GM19395 (cell line): ENCODE measurements at regions not wholly inside any gene's neighbourhood (a gene's known extent, or its start where the extent isn't known, plus 50 kb on each side); places are given as distances from the start of the nearest gene placed in this dataset.
"Not testable (repeated sequence)": the region's sequence is repeated elsewhere in the genome, so short reads cannot be mapped to it uniquely, and the experiment has no call there.

ENCODE experiments used
- ATAC-seq: cut with Tn5 transposase; IDR thresholded peaks from one replicate; pipeline ENCODE4 v1.9.1; 2021; ENCODE audit warnings: mild to moderate bottlenecking, moderate library complexity; ENCODE audit not compliant: unreplicated experiment

DNA sequence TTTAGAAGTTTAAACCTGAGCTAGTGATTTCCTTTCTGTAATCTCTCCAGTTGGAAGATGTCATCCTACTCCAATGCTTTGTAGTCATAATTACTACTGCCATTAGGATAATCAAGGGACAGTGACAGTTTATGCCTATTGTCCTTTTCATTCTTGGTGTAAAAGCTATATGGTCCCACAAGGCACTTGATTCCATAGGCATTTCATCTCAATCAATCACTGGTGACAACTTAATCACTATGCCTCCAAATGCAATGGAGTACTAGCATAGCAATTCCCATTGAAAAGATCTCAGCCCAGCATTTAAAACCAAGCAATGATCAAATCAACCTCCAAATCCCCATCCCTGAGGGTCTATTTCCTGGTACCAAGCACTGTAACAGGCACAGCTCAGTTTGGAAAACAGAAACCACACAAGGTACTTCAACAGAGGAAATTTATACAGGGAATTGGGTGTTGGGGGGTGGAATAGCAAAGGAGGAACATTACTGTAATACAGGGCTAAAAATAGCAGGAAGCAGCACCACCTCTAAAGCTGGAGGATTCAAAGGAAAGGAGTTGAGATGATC, 51.0 kb downstream of the FHIP2A start:
- no peak for ATAC-seq

DNA sequence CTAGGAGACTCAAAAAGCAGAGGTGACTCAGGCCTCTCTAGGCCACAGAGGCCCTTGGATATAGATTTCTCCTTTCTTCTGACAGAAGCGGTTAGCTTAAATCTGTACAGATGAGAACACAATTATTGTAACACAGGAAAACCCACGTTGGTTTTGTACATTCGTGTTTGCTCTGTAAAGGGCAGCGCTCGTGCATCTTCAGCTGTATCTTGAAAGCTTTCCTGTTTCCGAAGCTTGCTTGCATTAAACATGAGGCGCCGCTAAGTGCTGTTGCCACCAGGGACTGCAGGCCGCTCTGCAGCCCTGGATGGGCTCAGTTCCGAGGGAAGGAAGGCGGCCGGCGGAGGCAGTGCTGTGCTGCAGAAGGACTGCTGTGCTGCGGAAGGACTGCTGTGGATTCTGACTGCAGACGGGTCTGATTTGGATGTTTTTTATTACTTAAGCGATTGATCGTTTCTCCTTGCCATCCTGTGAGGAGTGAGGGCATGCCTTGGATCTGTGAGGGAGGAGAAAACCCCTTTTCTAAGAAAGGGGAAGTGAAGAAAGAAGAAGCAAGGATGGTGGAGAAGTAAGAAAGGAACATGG, 53.3 kb downstream of the FHIP2A start:
- peak; percentile 54 for ATAC-seq

DNA sequence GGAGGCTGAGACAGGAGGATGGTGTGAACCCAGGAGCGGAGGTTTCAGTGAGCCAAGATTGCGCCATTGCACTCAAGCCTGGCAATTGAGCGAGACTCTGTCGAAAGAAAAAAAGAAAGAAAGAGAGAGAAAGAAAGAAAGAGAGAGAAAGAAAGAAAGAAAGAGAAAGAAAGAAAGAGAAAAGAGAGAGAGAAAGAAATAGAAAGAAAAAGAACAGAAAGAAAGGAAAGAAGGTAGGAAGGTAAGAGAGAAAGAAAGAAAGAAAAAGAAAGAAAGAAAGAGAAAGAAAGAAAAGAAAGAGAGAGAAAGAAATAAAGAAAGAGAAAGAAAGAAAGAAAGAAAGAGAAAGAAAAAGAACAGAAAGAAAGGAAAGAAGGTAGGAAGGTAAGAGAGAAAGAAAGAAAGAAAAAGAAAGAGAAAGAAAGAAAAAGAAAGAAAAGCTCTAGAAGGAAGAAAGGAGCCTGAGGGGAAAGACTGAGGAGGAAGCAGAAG, 54.1 kb downstream of the FHIP2A start:
- not testable (repeated sequence) for ATAC-seq

DNA sequence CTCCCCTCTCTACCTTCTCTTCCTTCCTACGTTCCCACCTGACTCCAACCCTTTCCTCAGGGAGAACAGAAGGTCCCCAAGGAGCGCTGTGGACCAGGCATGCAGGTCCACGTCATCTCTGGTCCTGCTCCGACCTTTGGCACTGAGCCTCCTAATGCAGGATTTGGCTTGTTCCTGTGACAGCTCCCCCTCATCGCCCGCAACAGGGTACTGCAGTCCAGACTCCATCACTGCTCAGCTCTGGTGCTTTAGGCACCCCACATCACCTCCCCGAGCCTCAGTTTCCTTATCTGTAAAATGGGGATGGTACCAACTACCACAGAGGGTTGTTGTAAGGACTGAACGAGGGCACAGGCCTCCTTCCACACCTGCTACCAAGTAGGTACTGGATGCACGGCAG, 54.6 kb downstream of the FHIP2A start:
- no peak for ATAC-seq

DNA sequence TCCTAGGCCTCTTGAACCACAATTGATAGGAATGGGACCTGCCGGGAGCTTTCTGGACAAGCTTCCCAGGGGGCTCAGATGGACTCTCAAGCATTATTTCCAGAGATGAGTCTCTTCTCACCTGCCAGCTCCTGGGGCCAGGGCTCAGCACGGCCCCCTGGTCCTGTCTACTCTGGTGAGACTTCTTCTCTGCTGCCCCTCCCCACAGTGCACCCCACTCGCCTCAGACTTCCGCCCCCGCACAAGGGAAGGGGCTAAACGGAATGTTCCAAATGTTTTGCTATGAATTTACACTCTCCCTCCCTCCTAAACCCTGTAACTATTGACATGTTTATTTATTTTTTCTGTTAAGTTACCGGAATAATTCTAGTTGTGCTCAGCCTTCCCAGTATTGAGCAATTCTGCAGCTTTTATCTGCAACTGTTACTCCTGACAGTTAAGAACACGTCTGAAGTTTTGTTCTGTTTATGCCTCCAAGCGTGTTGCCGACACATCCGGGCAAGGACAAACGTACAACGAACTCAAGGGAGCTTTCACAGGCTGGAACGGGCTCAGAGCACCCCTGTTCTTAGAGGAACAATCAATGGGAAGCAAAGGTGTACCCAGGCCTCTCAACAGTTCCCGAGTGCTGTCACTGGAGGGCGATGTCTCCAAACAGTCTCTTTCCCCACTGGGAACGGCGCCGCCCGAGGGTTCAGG, 55.2 kb downstream of the FHIP2A start:
- ATAC-seq, result peak; percentile 75

DNA sequence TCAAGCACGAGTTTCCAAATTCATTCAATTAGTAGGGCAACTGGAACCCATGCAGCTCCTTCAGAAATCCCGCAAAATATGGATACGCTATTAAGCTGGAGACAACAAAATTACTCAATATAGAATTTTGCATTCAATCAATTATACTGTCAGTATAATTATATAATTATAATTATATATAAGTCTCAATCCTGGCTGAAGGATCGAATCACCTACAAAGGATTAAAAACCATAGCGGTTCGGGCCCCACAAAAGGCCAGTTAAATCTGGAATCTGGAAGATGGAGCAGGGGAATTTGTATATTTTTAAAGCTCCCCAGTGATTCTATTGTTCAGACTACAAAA, 55.7 kb downstream of the FHIP2A start:
- ATAC-seq, result no peak

DNA sequence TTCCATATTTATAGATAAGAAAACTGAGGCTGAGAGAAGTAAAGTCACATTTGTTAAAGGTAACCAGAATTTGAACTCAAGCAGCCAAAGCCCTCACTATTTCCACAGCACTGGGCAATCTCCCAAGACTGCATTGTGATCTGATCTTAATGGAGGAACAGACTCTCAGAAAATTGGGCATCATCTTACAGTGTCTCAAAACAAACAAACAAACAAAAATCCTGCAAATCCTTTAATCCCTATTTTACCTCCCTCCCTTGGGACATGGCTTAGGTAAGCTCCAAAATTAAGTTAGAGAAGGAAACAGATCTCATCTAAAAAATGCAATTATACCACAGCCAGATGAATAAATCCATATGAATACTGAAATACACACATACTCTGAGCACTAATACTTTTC, 57.5 kb downstream of the FHIP2A start:
- no peak for ATAC-seq

DNA sequence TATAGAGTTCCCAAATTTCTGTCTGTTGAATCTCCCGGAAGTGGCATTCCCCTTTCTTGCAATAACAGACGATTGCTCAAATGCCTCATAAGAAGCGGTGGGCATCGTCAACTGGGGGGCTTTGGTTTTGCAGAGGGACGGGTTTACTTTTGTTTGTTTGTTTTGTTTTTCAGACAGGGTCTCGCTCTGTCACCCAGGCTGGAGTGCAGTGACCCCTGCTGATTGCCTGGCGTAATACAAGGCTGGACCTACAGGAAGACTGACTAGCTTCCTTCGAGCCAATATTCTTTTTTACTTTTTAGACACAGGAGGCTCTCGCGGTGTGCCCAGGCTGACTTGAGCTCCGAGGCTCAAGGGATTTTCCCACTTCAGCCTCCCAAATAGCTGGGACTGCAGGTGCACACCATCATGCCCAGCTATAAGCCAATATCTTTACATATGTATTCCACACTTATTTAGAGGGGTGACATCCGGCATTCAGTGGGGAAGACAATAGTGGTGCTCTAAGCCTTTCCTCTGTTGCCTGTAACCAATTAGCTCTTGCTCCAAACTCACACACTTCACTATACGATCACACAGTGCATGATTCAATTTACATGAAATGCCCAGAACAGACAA, 58.1 kb downstream of the FHIP2A start:
- ATAC-seq, result peak; percentile 80

DNA sequence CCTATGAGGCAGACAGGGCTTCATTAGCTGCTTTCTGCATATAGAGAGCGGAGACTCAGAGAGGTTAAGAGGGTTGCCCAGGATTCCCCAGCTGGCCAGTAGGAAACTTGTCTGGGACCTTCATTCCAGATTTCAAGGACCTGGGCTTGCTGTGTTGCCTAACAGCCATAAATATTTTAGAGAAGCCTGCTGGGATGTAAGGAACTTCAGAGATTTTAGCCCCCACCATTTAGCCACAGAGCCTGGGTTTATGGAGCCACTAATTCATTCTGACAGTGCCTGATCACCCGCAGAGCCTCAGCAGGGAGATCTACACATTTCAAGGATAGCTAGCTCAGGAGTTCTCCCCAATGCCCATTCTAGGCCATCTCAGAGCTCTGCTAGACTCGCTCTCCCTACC, 56.6 kb upstream of the TRUB1 start:
- ATAC-seq, result no peak

DNA sequence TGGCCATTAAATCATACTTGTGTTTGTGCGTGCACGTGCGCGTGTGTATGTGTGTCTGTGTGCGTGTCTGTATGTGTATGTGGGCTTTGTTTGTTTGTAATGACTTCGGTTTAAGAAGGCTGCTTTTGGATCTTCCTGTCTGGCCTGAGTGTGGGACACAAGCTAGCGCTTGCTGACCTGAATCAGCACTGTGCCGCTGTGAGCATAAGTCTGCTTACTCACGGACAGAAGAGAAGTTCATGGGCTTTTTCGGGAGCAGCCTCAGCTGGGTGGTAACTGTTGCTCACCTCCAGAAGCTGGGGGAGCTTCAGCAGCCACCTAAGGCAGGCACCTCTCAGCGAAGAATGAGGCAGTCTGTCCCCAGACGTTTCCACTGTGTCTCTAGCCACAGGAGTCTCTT, 56.1 kb upstream of the TRUB1 start:
- ATAC-seq, result no peak

DNA sequence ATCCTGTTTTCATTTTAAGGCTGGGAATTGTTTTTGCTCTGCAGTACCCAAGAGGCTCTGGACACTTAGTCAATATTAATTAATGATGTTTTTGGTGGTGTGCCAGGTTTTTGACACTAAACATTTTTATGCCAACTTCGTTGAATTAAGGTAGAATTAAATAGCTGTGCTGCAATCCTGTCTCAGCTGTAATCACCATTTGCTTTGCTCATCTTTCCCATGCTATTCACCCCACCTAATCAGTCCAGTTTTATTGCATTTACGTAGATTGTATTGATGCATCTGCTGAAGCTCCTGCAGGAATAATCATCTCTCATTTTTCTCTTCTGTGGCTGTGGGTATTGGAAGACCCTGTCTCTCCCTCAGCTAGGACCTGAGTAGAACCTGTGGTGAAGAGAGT, 52.6 kb upstream of the TRUB1 start:
- no peak for ATAC-seq
